ENCODE measurements at regions not wholly inside any gene's neighbourhood (a gene's known extent, or its start where the extent isn't known, plus 50 kb on each side); places are given as distances from the start of the nearest gene placed in this dataset.

GRCh38 chr4:60116592-60116991 lies 1083.5 kb upstream of the ADGRL3 start:
- POLR2A ChIA-PET: no interaction called here
- Mint-ChIP-seq H3K36me3 (no peaks in the 10 kb centered on the region), H3K27me3 (no peaks in the 10 kb centered on the region), H3K4me1 (no peaks in the 10 kb centered on the region), H3K27ac (no peak overlapping the region), H3K9me3 (peaks cover 0 to 15% (median 3%) of the 10 kb centered on the region in 9 donors), H3K4me3 (no peak overlapping the region)
- DNase-seq: no peak
- ATAC-seq: no peak

GRCh38 chr4:60117726-60118323 lies 1082.3 kb upstream of the ADGRL3 start:
- no peaks in the 10 kb centered on the region for H3K4me1 Mint-ChIP-seq
- DNase-seq: no peak
- no peak overlapping the region for H3K27ac Mint-ChIP-seq
- no peak for ATAC-seq
- POLR2A ChIA-PET: no interaction called here
- peaks cover 0 to 15% (median 2%) of the 10 kb centered on the region in 9 donors for H3K9me3 Mint-ChIP-seq
- no peaks in the 10 kb centered on the region for H3K36me3 Mint-ChIP-seq
- H3K27me3 Mint-ChIP-seq: no peaks in the 10 kb centered on the region
- no peak overlapping the region for H3K4me3 Mint-ChIP-seq

- POLR2A ChIA-PET: no interaction called here
- peaks cover 0 to 3% (median 0%) of the 10 kb centered on the region in 9 donors for H3K9me3 Mint-ChIP-seq
- H3K27ac Mint-ChIP-seq: no peak overlapping the region
- H3K4me3 Mint-ChIP-seq: no peak overlapping the region
- no peaks in the 10 kb centered on the region for H3K27me3 Mint-ChIP-seq
- no peaks in the 10 kb centered on the region for H3K4me1 Mint-ChIP-seq
- no peaks in the 10 kb centered on the region for H3K36me3 Mint-ChIP-seq
- ATAC-seq (no peak), DNase-seq (no peak)
Observed at GRCh38 chr4:60122820-60123219, 1077.3 kb upstream of the ADGRL3 start.

- H3K9me3 Mint-ChIP-seq: peaks cover 0 to 9% (median 0%) of the 10 kb centered on the region in 9 donors
- no peaks in the 10 kb centered on the region for H3K27me3 Mint-ChIP-seq
- H3K36me3 Mint-ChIP-seq: no peaks in the 10 kb centered on the region
- H3K4me1 Mint-ChIP-seq: no peaks in the 10 kb centered on the region
- no peak for ATAC-seq
- H3K27ac Mint-ChIP-seq: no peak overlapping the region
- DNase-seq: no peak
- POLR2A ChIA-PET: no interaction called here
- H3K4me3 Mint-ChIP-seq: no peak overlapping the region
Observed at GRCh38 chr4:60128888-60129287, 1071.2 kb upstream of the ADGRL3 start.

DNA sequence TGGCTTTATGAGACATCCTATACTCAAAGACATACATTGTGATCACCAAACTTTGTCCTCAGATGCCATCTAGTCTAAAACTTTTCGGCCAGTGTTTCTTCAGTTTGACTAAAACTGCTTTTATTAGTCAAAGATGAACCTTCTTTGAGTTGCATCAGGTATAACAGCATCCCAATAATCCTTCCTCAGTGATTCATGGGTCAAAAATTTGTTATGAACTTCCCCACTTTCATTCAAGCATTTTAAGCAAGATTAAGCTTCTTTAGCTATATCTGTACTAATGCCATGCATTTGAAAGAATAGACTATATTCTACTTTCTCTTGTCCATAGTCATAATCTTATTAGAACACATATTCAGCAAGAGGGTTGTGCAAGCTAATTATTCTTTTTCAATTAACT lies 1070.4 kb upstream of the ADGRL3 start:
- H3K27ac Mint-ChIP-seq: no peak overlapping the region
- POLR2A ChIA-PET: no interaction called here
- H3K4me3 Mint-ChIP-seq: no peak overlapping the region
- no peaks in the 10 kb centered on the region for H3K27me3 Mint-ChIP-seq
- DNase-seq: no peak
- peaks cover 0 to 9% (median 0%) of the 10 kb centered on the region in 9 donors for H3K9me3 Mint-ChIP-seq
- no peaks in the 10 kb centered on the region for H3K36me3 Mint-ChIP-seq
- no peak for ATAC-seq
- no peaks in the 10 kb centered on the region for H3K4me1 Mint-ChIP-seq

DNA sequence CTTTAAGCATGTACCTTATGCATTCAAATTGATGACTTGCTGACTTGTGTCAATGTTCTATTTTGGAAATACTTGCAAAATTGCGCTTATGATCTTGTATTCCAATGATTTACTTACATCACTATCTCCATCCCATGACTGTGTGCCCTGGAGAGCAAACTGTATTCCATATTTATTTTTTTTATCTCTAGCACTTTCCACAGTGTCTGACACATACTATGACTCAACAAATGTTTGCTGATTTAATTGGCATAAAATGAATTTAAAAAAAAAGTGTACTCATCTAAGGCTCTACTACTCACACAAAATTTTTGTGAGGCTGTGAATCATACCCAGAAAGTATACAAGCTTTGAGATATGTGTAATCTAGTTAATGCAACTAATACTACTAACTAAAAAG lies 1066.8 kb upstream of the ADGRL3 start:
- Mint-ChIP-seq H3K9me3 (peaks cover 0 to 12% (median 0%) of the 10 kb centered on the region in 9 donors), H3K36me3 (no peaks in the 10 kb centered on the region), H3K27me3 (no peaks in the 10 kb centered on the region), H3K4me1 (no peaks in the 10 kb centered on the region), H3K4me3 (no peak overlapping the region), H3K27ac (no peak overlapping the region)
- DNase-seq (no peak), ATAC-seq (no peak)
- POLR2A ChIA-PET: no interaction called here

GRCh38 chr4:60134099-60134498 lies 1066.0 kb upstream of the ADGRL3 start:
- Mint-ChIP-seq H3K27me3 (no peaks in the 10 kb centered on the region), H3K9me3 (peaks cover 0 to 12% (median 0%) of the 10 kb centered on the region in 9 donors)
- POLR2A ChIA-PET: no interaction called here

GRCh38 chr4:60155088-60155487 lies 1045.0 kb upstream of the ADGRL3 start:
- no peak for ATAC-seq
- H3K4me1 Mint-ChIP-seq: no peaks in the 10 kb centered on the region
- H3K36me3 Mint-ChIP-seq: peaks cover 0 to 9% (median 2%) of the 10 kb centered on the region in 3 donors
- H3K27ac Mint-ChIP-seq: no peak overlapping the region
- H3K27me3 Mint-ChIP-seq: peaks cover 0 to 2% (median 0%) of the 10 kb centered on the region in 5 donors
- peaks cover 0 to 54% (median 28%) of the 10 kb centered on the region in 9 donors for H3K9me3 Mint-ChIP-seq
- no peak for DNase-seq
- H3K4me3 Mint-ChIP-seq: no peak overlapping the region
- POLR2A ChIA-PET: no interaction called here

More at GRCh38 chr4:60134099-60134498, 1066.0 kb upstream of the ADGRL3 start:
- H3K27ac Mint-ChIP-seq: no peak overlapping the region
- H3K36me3 Mint-ChIP-seq: no peaks in the 10 kb centered on the region
- no peak for ATAC-seq
- H3K4me3 Mint-ChIP-seq: no peak overlapping the region
- no peaks in the 10 kb centered on the region for H3K4me1 Mint-ChIP-seq
- no peak for DNase-seq

GRCh38 chr4:60173103-60173502 lies 1027.0 kb upstream of the ADGRL3 start:
- no peaks in the 10 kb centered on the region for H3K27me3 Mint-ChIP-seq
- POLR2A ChIA-PET: no interaction called here
- H3K27ac Mint-ChIP-seq: no peak overlapping the region
- no peaks in the 10 kb centered on the region for H3K4me1 Mint-ChIP-seq
- no peak for DNase-seq
- peaks cover 0 to 21% (median 7%) of the 10 kb centered on the region in 9 donors for H3K9me3 Mint-ChIP-seq
- no peak for ATAC-seq
- H3K4me3 Mint-ChIP-seq: no peak overlapping the region
- peaks cover 0 to 5% (median 0%) of the 10 kb centered on the region in 3 donors for H3K36me3 Mint-ChIP-seq

DNA sequence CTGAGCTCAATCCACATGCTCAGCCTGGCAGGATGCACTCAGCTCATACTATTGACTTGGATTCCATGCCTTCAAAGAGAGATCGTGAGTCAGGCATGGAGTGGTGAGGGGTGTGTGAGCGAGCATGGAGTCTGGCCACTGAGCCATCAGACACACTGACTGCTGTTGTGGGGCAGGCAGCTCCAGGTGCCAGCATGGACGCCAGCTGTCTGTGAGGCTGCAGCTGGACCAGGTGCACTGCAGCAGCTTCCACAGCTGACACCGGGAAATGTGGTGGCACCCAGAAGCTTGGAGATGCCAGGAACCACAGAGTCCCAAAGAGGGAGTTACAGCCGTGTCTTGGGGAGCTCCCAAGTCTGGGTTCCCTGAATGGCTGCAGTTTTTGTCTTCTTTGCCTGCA lies 1026.4 kb upstream of the ADGRL3 start:
- DNase-seq (no peak), ATAC-seq (no peak)
- Mint-ChIP-seq H3K4me1 (no peaks in the 10 kb centered on the region), H3K27me3 (no peaks in the 10 kb centered on the region), H3K36me3 (peaks cover 0 to 5% (median 0%) of the 10 kb centered on the region in 3 donors), H3K4me3 (no peak overlapping the region), H3K27ac (no peak overlapping the region), H3K9me3 (peaks cover 0 to 21% (median 8%) of the 10 kb centered on the region in 9 donors)
- POLR2A ChIA-PET: no interaction called here

GRCh38 chr4:60175241-60175640 lies 1024.9 kb upstream of the ADGRL3 start:
- Mint-ChIP-seq H3K9me3 (peaks cover 0 to 21% (median 7%) of the 10 kb centered on the region in 9 donors), H3K4me1 (no peaks in the 10 kb centered on the region), H3K27me3 (no peaks in the 10 kb centered on the region), H3K4me3 (no peak overlapping the region), H3K27ac (no peak overlapping the region), H3K36me3 (peaks cover 0 to 5% (median 0%) of the 10 kb centered on the region in 3 donors)
- no peak for ATAC-seq
- POLR2A ChIA-PET: no interaction called here
- DNase-seq: no peak

- H3K9me3 Mint-ChIP-seq: peaks cover 5 to 39% (median 17%) of the 10 kb centered on the region in 9 donors
- no peaks in the 10 kb centered on the region for H3K4me1 Mint-ChIP-seq
- ATAC-seq: no peak
- no peak overlapping the region for H3K4me3 Mint-ChIP-seq
- no peak overlapping the region for H3K27ac Mint-ChIP-seq
- H3K27me3 Mint-ChIP-seq: no peaks in the 10 kb centered on the region
- no peaks in the 10 kb centered on the region for H3K36me3 Mint-ChIP-seq
- POLR2A ChIA-PET: no interaction called here
- DNase-seq: no peak
Observed at GRCh38 chr4:60187428-60187827, 1012.7 kb upstream of the ADGRL3 start.

- H3K4me3 Mint-ChIP-seq: no peak overlapping the region
- peaks cover 5 to 35% (median 15%) of the 10 kb centered on the region in 9 donors for H3K9me3 Mint-ChIP-seq
- no peak overlapping the region for H3K27ac Mint-ChIP-seq
- ATAC-seq (no peak), DNase-seq (no peak)
- H3K27me3 Mint-ChIP-seq: no peaks in the 10 kb centered on the region
- no peaks in the 10 kb centered on the region for H3K36me3 Mint-ChIP-seq
- H3K4me1 Mint-ChIP-seq: no peaks in the 10 kb centered on the region
- POLR2A ChIA-PET: no interaction called here
Observed at GRCh38 chr4:60189286-60189685, 1010.8 kb upstream of the ADGRL3 start.

- DNase-seq: no peak
- H3K27ac Mint-ChIP-seq: no peak overlapping the region
- H3K4me1 Mint-ChIP-seq: no peaks in the 10 kb centered on the region
- no peaks in the 10 kb centered on the region for H3K36me3 Mint-ChIP-seq
- peaks cover 3 to 26% (median 12%) of the 10 kb centered on the region in 9 donors for H3K9me3 Mint-ChIP-seq
- POLR2A ChIA-PET: no interaction called here
- no peak for ATAC-seq
- H3K4me3 Mint-ChIP-seq: no peak overlapping the region
- H3K27me3 Mint-ChIP-seq: no peaks in the 10 kb centered on the region
Observed at GRCh38 chr4:60194214-60194613, 1005.9 kb upstream of the ADGRL3 start.
